Adipocyte (in vitro differentiated cells): ENCODE measurements at regions not wholly inside any gene's neighbourhood (a gene's known extent, or its start where the extent isn't known, plus 50 kb on each side); places are given as distances from the start of the nearest gene placed in this dataset.
"Not testable (repeated sequence)": the region's sequence is repeated elsewhere in the genome, so short reads cannot be mapped to it uniquely, and the experiment has no call there.

Experiments
- DNase-seq: peaks from one replicate; pipeline ENCODE4 v3.0.0-alpha.2; 2015; ENCODE audit warnings: low read depth
- H3K27me3 ChIP-seq: replicated peaks from 2 replicates; pipeline ENCODE4 v1.7.0; 2013; ENCODE audit warnings: mild to moderate bottlenecking, low read length, moderate library complexity; ENCODE audit not compliant: control insufficient read depth, insufficient read depth
- H3K36me3 ChIP-seq: 2 replicates; pipeline ENCODE4 v1.7.0; 2013; ENCODE audit warnings: low read length, mild to moderate bottlenecking, moderate library complexity; ENCODE audit not compliant: control insufficient read depth, insufficient read depth, severe bottlenecking
- H3K4me1 ChIP-seq: 2 replicates; pipeline ENCODE4 v1.7.0; 2013; ENCODE audit warnings: mild to moderate bottlenecking, low read length, moderate library complexity; ENCODE audit not compliant: control insufficient read depth, insufficient read depth
- H3K4me3 ChIP-seq: 2 replicates; pipeline ENCODE4 v1.7.0; 2013; ENCODE audit warnings: mild to moderate bottlenecking, low read length, moderate library complexity
- H3K9ac ChIP-seq: 2 replicates; pipeline ENCODE4 v1.7.0; 2013; ENCODE audit warnings: mild to moderate bottlenecking, low read length, moderate library complexity
- H3K9me3 ChIP-seq: 2 replicates; pipeline ENCODE4 v1.7.0; 2013; ENCODE audit warnings: mild to moderate bottlenecking, low read length, moderate library complexity; ENCODE audit not compliant: control insufficient read depth

GRCh38 chr13:21917086-21918015 lies 246.5 kb downstream of the FGF9 start:
- H3K4me3 ChIP-seq, result no peak overlapping the region
- H3K9me3 ChIP-seq, result no peaks in the 10 kb centered on the region
- no peak for DNase-seq
- no peaks in the 10 kb centered on the region for H3K4me1 ChIP-seq
- H3K36me3 ChIP-seq, result no peaks in the 10 kb centered on the region
- no peak overlapping the region for H3K9ac ChIP-seq
- no peaks in the 10 kb centered on the region for H3K27me3 ChIP-seq

DNA sequence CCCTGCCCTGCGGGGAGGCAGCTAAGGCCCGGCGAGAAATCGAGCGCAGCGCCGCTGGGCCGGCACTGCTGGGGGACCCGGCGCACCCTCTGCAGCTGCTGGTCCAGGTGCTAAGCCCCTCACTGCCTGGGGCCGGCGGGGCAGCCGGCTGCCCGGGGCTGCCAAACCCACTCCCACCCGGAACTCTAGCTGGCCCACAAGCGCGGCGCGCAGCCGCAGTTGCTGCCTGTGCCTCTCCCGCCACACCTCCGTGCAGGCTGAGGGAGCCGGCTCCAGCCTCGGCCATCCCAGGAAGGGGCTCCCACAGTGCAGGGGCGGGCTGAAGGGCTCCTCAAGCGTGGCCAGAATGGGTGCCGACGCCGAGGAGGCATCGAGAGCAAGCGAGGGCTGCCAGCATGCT lies 249.9 kb downstream of the FGF9 start:
- H3K27me3 ChIP-seq, DNase-seq, H3K4me3 ChIP-seq, H3K36me3 ChIP-seq, H3K4me1 ChIP-seq, H3K9ac ChIP-seq, H3K9me3 ChIP-seq: not testable (repeated sequence)

- no peak overlapping the region for H3K4me3 ChIP-seq
- no peaks in the 10 kb centered on the region for H3K27me3 ChIP-seq
- no peaks in the 10 kb centered on the region for H3K36me3 ChIP-seq
- H3K9me3 ChIP-seq, result no peaks in the 10 kb centered on the region
- DNase-seq, result no peak
- no peaks in the 10 kb centered on the region for H3K4me1 ChIP-seq
- H3K9ac ChIP-seq, result no peak overlapping the region
Observed at GRCh38 chr13:21924958-21925357, 254.1 kb downstream of the FGF9 start.

- DNase-seq, result no peak
- H3K9me3 ChIP-seq, result no peaks in the 10 kb centered on the region
- no peak overlapping the region for H3K9ac ChIP-seq
- H3K4me3 ChIP-seq, result no peak overlapping the region
- no peaks in the 10 kb centered on the region for H3K36me3 ChIP-seq
- H3K27me3 ChIP-seq, result no peaks in the 10 kb centered on the region
- no peaks in the 10 kb centered on the region for H3K4me1 ChIP-seq
Observed at GRCh38 chr13:21925720-21926119, 254.8 kb downstream of the FGF9 start.

- H3K27me3 ChIP-seq, result no peaks in the 10 kb centered on the region
- DNase-seq, result no peak
- no peak overlapping the region for H3K4me3 ChIP-seq
- no peak overlapping the region for H3K9ac ChIP-seq
- H3K36me3 ChIP-seq, result no peaks in the 10 kb centered on the region
- H3K9me3 ChIP-seq, result no peaks in the 10 kb centered on the region
- peaks cover 3% of the 10 kb centered on the region for H3K4me1 ChIP-seq
Observed at GRCh38 chr13:21929400-21929799, 258.5 kb downstream of the FGF9 start.

DNA sequence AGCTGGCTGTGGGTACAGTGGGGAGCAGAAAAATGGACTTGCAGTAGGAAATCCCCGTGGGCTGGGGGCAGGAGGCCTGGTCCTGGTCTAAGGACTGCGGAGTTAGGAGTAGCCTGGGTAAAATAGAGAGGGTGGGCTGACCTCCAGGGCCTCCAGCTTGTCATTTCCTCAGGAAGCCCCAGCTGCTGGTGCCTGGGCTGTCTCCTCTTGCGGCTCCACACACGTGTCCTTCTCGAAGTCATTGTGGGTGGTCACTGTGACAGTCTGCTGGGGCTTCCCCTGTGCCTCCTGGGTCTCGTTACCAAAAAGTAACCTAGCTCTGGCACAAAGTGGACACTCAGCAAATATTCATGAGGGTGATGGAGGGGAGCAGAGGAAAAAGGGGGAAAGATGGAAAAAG lies 259.7 kb downstream of the FGF9 start:
- Histone ChIP-seq H3K4me1 (peaks cover 3% of the 10 kb centered on the region), H3K9me3 (no peaks in the 10 kb centered on the region), H3K36me3 (no peaks in the 10 kb centered on the region), H3K27me3 (no peaks in the 10 kb centered on the region), H3K9ac (no peak overlapping the region), H3K4me3 (no peak overlapping the region)
- no peak for DNase-seq

- DNase-seq, result no peak
- Histone ChIP-seq H3K27me3 (no peaks in the 10 kb centered on the region), H3K9me3 (no peaks in the 10 kb centered on the region), H3K4me1 (peaks cover 3% of the 10 kb centered on the region), H3K4me3 (no peak overlapping the region), H3K9ac (no peak overlapping the region), H3K36me3 (no peaks in the 10 kb centered on the region)
Observed at GRCh38 chr13:21932578-21932977, 261.7 kb downstream of the FGF9 start.

GRCh38 chr13:21932996-21933395 lies 262.1 kb downstream of the FGF9 start:
- Histone ChIP-seq H3K36me3 (no peaks in the 10 kb centered on the region), H3K9me3 (no peaks in the 10 kb centered on the region), H3K9ac (no peak overlapping the region), H3K4me3 (no peak overlapping the region), H3K27me3 (no peaks in the 10 kb centered on the region), H3K4me1 (peaks cover 3% of the 10 kb centered on the region)
- DNase-seq, result no peak

- no peaks in the 10 kb centered on the region for H3K36me3 ChIP-seq
- no peak for DNase-seq
- no peaks in the 10 kb centered on the region for H3K27me3 ChIP-seq
- no peak overlapping the region for H3K4me3 ChIP-seq
- peaks cover 3% of the 10 kb centered on the region for H3K4me1 ChIP-seq
- H3K9ac ChIP-seq, result no peak overlapping the region
- H3K9me3 ChIP-seq, result no peaks in the 10 kb centered on the region
Observed at GRCh38 chr13:21934284-21934683, 263.4 kb downstream of the FGF9 start.

DNA sequence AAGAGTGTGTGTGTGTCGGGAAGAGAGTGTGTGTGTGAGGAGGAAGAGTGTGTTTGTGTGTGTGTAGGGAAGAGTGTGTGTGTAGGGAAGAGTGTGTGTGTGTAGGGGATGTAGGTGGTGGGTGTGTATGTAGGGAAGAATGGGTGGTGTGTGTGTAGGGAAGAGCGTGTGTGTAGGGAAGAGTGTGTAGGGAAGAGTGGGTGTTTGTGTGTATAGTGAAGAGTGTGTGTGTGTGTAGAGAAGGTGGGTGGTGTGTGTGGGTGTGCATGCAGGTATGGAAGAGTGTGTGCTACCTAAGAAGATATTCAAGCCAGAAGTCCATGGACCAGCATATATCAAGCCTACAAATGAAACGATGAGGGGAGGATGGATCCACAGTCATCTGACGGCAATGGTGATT lies 265.8 kb downstream of the FGF9 start:
- Histone ChIP-seq H3K27me3 (no peaks in the 10 kb centered on the region), H3K36me3 (no peaks in the 10 kb centered on the region), H3K9ac (no peak overlapping the region), H3K4me1 (peaks cover 3% of the 10 kb centered on the region), H3K4me3 (no peak overlapping the region), H3K9me3 (no peaks in the 10 kb centered on the region)
- no peak for DNase-seq

DNA sequence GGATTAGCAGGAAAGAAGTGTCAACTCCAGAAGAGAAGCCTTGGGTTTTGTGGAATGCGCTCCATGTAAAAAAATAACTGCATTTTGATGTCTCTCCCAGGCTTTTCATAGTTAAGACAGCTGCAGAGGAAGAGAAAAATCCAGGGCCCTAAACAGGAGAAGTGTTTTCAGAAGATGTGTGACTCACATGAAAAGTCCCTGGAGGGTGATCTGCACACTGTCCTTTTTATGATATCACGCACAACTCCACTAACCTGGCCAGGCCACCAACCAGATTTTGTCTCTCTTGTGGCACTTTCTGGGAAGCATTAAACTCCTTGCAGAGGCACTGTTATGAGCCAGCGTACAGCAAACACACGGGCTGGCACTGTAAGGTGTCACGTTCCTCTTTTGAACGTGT lies 267.3 kb downstream of the FGF9 start:
- Histone ChIP-seq H3K36me3 (no peaks in the 10 kb centered on the region), H3K9me3 (peaks cover 2% of the 10 kb centered on the region), H3K9ac (no peak overlapping the region), H3K4me3 (no peak overlapping the region), H3K27me3 (no peaks in the 10 kb centered on the region), H3K4me1 (peaks cover 2% of the 10 kb centered on the region)
- no peak for DNase-seq

- DNase-seq, result no peak
- H3K9ac ChIP-seq, result no peak overlapping the region
Observed at GRCh38 chr13:21938636-21939035, 267.8 kb downstream of the FGF9 start.

More at GRCh38 chr13:21938636-21939035, 267.8 kb downstream of the FGF9 start:
- Histone ChIP-seq H3K4me3 (no peak overlapping the region), H3K4me1 (no peaks in the 10 kb centered on the region), H3K36me3 (no peaks in the 10 kb centered on the region), H3K27me3 (no peaks in the 10 kb centered on the region), H3K9me3 (peaks cover 2% of the 10 kb centered on the region)
